Activated CD4-positive, alpha-beta memory T cell treated with anti-CD3 and anti-CD28 coated beads for 36 hours (primary cell): ENCODE measurements at regions not wholly inside any gene's neighbourhood (a gene's known extent, or its start where the extent isn't known, plus 50 kb on each side); places are given as distances from the start of the nearest gene placed in this dataset.
"Not testable (repeated sequence)": the region's sequence is repeated elsewhere in the genome, so short reads cannot be mapped to it uniquely, and the experiment has no call there.

Source experiments
- CTCF ChIA-PET: fragments of 350-600 bp; sonication (Branson Sonifier 250); formaldehyde crosslinking; loops from one replicate; lab custom pipeline; 2021; ENCODE audit warnings: antibody characterized with exemption, inconsistent platforms; lab: Charles Lee
- POLR2A ChIA-PET: fragments of 350-600 bp; sonication (Branson Sonifier 250); formaldehyde crosslinking; loops from one replicate; lab custom pipeline; 2021; ENCODE audit warnings: antibody characterized with exemption; lab: Charles Lee
- DNase-seq: peaks from one replicate; pipeline ENCODE4 v3.0.0-alpha.2; 2020
- H3K27ac Mint-ChIP-seq: one replicate; pipeline ENCODE4 v1.8.0; 2021; ENCODE audit warnings: mixed read lengths
- H3K27me3 Mint-ChIP-seq: one replicate; pipeline ENCODE4 v1.8.0; 2021; ENCODE audit warnings: mixed read lengths
- H3K36me3 Mint-ChIP-seq: one replicate; pipeline ENCODE4 v1.8.0; 2021; ENCODE audit warnings: mixed read lengths
- H3K4me1 Mint-ChIP-seq: one replicate; pipeline ENCODE4 v1.8.0; 2021; ENCODE audit warnings: low read depth, mixed read lengths
- H3K4me3 Mint-ChIP-seq: one replicate; pipeline ENCODE4 v1.8.0; 2021; ENCODE audit warnings: mild to moderate bottlenecking, mixed read lengths
- H3K9me3 Mint-ChIP-seq: one replicate; pipeline ENCODE4 v1.8.0; 2021; ENCODE audit warnings: mixed read lengths
- intact Hi-C: fragments of 100-400 bp; cut with micrococcal nuclease; formaldehyde crosslinking; loops from one replicate; pipeline ENCODE4 v1.15.1; 2023

DNA sequence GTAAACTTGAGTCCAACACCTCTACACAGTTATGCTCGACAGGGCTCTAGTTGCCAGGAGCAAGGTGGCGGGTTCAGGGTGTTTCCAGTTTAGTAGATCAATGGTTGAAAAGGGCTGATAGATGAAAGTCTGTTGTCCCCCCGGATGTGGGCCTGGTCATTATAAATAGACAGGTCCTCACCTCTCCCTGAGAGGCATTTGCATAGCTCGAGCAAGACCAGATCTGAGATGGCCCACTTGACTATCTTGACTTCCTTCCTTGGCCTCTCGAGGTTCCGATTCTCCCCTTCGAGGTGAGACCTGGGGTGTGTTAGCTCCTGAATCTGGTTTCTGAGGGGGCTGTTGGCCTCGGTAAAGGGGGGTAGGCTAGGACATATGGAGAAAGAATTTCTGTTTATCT, 54.1 kb upstream of the RBMX start:
- DNase-seq, H3K27me3 Mint-ChIP-seq, CTCF ChIA-PET, H3K4me3 Mint-ChIP-seq, H3K36me3 Mint-ChIP-seq, intact Hi-C loops, POLR2A ChIA-PET, H3K9me3 Mint-ChIP-seq: not testable (repeated sequence)
- Mint-ChIP-seq H3K27ac (peak overlapping the region; percentile 90), H3K4me1 (peaks cover 23% of the 10 kb centered on the region)

DNA sequence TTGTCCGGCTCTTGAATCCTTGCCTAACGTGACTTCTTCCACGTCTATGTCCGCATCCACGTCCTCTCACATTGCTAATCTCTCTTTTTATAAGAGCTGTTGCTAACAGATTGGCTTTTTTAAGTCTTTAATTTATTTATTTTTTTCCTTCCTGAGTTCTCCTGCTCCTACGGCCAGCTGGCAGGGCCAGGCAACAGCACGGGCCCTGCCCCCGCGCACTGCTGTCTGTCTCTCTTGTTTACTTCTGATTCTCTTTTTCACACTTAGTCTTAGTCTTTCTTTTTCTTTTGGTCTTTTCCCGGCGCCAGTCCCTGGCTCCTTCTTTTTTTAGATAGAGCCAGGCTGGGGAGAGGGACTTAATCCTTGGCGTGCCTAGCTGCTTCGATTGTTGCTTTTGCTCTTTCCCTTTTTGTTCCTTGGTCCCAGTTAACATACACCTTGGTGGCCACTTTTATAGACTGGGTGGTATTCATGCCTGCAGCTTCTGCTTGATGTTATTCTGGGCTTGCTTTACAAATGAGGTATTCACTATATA, 53.2 kb upstream of the RBMX start:
- CTCF ChIA-PET = no interaction called here
- no peak for DNase-seq
- Mint-ChIP-seq H3K9me3 (no peaks in the 10 kb centered on the region), H3K27ac (no peak overlapping the region), H3K4me1 (peaks cover 23% of the 10 kb centered on the region), H3K27me3 (no peaks in the 10 kb centered on the region), H3K4me3 (no peak overlapping the region), H3K36me3 (peaks cover 7% of the 10 kb centered on the region)
- POLR2A ChIA-PET = no interaction called here
- intact Hi-C loops = no loop called here

DNA sequence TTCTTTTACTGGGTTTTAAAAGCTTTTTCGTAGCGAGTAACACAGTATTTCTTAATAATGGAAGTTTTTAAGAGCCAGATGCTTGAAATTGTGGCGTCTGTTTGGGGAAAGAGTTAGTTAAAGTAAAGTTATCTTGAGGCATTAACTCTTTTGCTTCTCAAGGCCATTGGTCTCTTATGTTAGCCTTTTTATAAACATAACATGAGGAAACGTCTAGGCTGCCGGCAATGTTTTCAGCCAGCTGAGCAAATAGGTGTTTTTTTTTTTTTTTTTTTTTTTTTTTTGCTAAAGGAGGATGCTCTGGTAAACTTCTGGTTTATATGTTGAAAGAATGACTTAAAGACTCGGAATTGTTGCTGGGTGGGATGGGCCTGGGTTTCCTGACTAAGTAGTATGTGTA, 51.1 kb upstream of the RBMX start:
- CTCF ChIA-PET = no interaction called here
- DNase-seq = no peak
- Mint-ChIP-seq H3K36me3 (peaks cover 7% of the 10 kb centered on the region), H3K4me1 (peaks cover 21% of the 10 kb centered on the region), H3K27me3 (no peaks in the 10 kb centered on the region), H3K9me3 (no peaks in the 10 kb centered on the region), H3K27ac (no peak overlapping the region), H3K4me3 (no peak overlapping the region)
- intact Hi-C loops = no loop called here
- POLR2A ChIA-PET = interaction anchor here (0.9 kb wide), 1 partner anchor 51 kb away, joined by 3 read pairs; the partner anchor contains the start of gene RBMX
